AG20443 (cell line): ENCODE measurements at regions not wholly inside any gene's neighbourhood (a gene's known extent, or its start where the extent isn't known, plus 50 kb on each side); places are given as distances from the start of the nearest gene placed in this dataset.
"Not testable (repeated sequence)": the region's sequence is repeated elsewhere in the genome, so short reads cannot be mapped to it uniquely, and the experiment has no call there.

Experiments
- DNase-seq: peaks from one replicate; pipeline ENCODE4 v3.0.0; 2012; ENCODE audit warnings: low spot score, mixed read lengths

DNA sequence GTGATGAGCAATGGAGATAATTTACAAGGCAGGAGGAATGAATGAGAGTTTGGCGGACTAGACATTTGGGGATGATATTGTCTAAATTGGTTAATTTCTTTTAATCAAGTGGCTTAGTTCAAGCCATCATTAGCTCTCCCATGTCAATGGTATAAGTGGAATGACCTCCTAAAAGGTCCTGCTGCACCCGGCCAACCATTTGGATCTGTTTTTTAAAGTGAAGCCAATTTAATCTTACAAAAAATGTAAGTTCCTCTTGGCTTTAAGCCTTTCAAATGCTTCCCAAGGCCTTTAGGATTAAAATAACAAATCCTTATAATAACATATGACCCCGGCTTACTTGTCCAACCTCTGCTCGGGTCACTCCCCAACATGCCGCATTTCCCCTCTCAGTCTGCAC, 484.4 kb upstream of the ADAMTS9 start:
- no peak for DNase-seq

DNA sequence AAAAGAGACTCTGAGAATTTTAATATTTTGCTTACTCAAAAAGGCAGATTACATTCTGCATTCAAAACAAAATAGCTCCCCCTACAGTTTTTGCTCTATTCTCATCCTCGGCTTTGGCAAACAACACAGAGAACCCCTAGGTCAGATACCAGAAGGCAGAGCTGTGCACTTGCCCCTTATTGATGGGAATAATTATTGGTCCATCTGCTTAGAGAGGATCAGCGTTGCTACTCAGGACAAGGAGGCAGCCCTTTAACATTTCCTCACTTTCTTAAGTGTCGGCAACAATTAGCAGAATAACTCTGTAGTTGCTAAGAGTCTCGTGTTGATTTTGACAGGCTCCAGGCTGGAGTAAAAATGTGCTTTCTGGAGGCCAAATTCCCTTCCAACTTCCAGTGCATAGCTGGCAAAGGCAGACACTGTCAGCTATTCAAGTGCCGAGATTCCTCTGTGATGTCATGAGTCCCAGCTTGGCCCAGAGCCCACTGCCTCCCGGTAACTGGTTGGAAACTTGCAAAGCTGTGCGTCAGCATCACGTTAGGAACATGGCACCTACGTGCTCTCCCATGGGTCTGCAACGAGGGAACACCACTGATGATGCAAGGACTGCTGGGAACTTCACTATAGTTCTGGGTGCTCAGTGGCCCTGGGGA, 482.7 kb upstream of the ADAMTS9 start:
- peak; percentile 79 for DNase-seq

DNA sequence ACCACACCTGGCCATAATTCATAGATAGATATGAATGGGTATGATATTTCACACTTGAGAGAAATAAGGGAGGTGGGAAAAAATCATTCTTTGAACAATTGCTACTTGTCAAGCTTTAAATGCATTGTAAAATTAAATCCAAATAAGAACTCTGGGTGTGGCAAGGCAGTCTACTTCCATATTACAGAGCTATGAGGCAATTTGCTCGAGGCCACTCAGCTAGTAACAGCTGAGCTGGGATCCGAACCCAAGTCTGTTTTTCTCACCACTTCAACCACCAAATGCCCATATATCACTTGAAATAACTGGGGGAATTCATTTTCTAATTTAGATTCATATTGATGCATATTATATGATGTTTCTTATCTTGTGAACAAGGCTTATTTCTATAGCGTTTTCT, 482.2 kb upstream of the ADAMTS9 start:
- no peak for DNase-seq

DNA sequence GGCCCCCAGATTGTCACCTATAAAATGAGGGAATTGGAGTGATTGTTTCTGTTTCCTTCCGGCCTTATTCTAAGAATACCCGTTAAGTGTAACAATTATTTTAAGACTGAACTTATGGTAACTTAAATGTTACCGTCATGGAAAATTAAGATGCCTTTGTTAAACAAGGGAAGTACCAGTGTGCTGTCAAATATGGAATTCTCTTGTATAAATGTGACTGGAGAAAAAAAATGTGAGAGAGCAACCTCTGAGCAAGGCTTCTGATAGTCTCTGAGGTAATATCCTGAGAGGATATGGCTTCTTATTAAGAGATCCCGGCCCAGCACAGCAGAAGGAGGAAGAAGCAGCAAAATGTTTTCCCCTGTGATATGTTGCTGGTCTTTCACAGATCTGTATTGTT, 480.7 kb upstream of the ADAMTS9 start:
- DNase-seq = no peak

DNA sequence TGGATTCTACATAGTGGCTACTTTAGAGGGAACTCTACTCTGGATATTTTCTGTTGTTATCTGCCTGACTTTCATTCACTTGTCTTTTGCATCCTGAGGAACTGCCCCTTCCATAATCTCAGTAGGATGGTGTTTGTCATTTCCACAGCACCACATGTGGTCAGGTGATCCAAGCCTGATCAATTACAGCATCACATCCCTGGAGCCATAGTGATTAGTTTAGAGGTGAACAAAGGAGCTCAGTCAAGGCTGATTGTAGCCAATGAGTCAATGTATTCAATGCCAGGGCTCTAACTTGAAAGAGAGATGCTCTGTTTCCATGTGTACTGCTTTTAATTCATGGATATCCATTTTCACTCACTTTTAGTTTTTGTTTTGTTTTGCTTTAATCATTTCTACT, 478.7 kb upstream of the ADAMTS9 start:
- DNase-seq = no peak

DNA sequence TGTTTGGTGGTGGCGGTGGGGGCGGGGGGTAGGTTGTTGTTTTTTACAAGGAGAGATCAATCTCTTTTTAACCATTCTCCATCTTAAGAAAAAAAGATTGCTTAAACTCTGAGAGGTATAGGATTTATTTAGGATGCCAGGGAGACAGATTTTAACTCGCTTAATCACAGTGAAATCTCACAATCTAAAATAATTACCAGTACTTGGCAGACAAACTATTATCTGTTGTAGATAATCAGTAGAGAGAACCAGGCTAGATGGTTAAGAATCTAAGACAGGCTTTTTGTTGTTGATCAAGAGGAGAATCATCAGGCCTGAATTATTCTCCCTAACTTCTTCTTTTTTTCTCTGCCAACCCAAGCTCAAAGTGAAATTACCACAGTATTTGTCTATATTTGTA, 470.2 kb upstream of the ADAMTS9 start:
- DNase-seq = no peak

DNA sequence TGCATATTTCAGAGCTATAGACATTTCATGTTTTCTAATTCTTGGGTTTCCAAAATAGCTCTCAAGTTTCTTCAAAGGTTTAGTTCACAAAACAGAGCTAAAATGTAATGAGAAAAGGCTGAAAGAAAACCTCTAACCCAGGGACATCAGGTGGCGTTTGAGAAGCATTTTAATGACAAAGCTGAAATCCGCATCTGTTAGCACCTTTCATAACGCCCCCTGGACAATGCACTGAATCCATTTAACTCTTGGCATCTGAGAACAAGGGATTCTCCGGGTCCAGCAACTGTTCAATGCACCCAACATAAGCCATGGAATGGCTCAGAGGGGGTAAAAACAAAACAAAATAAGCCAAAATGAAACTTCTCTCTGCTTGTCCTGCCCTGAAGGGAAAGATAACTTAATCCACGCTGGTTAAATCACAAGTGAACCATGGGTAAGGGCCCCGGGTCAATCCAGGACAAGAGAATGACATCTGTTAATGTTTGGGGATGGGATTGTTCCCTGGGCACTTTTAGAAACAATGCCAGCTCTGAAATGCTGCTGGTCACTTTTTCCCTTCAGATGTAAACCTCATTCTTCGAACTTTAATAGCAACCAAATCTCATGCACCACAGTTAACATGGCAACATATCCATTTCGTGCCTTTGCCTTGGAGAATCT, 466.2 kb upstream of the ADAMTS9 start:
- DNase-seq = no peak

DNA sequence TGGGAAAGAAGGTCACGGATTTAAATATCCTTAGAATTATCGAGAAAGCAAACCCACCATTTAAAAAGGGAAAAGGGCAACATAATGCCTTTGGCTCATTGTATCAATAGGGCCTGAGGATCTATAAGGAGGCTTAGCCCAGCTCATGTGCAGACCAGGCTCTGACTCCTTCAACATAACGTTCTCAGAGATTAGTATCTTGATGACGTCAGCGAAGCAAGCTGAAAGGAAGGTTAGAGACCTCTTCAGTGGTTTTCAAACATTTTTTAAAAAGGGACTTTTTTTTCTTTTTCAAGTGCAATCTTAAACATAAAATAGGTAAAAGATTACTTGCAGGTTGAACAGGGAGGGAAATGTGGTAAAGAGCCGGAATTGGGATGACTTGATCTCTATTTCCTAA, 463.9 kb upstream of the ADAMTS9 start:
- no peak for DNase-seq

DNA sequence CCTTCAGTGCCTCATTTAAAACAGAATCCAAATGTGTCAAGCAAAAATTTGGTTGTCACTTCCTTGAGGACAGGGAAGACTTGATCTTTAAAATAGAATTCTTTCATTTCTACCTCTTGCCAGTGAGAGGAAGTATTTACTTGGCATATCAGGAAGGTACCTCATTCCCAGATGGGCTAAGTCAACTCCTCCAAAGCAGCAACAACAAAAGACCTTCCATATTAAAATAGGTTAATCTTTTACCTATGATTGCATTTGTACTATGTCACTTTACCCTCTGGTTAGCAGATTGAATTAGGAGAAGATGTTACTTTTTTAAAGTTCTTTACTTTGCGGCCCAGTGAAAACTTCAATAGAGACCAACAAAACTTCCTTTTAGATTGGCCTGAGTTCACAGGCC, 462.1 kb upstream of the ADAMTS9 start:
- DNase-seq = no peak

DNA sequence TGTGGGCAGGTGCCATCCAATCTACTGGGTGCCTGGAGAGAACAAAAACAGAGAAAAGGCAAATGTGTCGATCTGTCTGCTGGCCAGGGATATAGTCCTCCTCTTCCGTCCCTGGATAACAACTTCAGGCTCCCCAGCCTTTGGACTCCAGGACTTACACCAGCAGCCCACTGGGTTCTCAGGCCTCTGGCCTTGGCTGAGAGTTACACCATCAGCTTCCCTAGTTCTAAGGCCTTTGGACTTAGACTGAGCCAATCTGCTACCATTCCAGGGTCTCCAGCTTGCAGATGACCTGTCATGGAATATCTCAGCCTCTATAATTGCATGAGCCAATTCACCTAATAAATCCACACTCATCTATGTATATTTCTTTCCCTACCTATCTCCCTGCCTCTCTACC, 460.9 kb upstream of the ADAMTS9 start:
- DNase-seq = no peak

DNA sequence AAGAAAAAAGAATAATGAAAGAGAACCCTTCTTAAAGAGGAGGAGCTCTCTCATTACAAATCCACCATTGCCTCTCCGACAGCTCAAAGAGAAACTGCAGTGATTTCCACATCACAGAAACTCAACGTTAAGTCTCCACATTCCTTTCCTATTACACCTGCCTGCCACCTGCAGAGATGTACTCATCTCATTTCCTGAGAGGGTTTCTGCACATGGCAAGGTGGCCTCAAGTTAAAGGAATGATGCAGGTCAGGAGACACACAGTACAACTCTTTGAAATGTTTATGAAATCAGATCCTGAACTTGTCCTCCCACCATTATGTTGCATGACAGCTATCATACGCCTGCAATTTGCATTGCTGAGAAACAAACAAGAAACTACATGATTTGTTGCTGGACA, 458.4 kb upstream of the ADAMTS9 start:
- DNase-seq = no peak

DNA sequence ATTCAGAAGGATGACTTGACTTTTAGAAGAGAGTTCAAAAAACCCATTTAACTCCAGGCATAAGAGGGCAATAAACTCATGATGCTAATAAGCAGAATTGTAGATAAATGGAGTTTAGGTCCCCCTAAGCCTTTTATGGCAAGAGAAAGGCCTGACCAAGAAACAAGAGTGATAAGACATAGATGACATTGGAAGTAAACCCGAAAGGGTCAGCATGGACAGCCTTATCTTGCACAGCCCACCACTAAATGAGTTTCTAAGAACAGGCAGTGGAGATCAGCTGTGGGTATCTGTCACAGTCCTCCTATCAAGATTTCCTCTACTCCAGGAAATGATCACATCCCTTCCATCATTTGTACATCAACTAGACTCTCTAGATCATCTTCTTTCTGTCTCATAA, 457.9 kb upstream of the ADAMTS9 start:
- DNase-seq = no peak

DNA sequence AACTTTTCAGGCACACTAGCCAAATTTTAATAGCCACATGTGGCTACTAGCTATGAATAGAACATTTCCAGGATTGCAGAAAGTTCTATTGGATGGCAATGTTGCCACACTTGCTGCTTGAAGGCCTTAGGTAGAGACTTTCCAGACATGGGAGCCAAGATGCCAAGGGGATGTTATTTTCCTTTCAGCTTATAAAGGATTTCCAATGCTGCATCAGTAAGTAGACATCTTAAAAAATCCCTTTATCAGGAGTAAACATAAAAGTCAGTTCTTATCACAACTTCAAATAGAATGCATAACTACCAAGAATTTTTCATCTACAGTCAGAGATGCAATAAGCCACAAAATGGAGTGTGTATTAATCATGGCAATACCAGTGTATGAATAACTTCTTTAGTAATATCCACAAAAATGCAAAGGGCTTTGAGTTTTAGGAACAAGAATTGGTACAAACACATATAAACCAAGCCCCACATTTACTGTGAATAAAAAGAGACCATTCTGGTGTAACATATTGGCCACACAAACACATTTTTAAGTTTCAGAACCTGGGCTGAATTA, 457.1 kb upstream of the ADAMTS9 start:
- peak; percentile 32 for DNase-seq

DNA sequence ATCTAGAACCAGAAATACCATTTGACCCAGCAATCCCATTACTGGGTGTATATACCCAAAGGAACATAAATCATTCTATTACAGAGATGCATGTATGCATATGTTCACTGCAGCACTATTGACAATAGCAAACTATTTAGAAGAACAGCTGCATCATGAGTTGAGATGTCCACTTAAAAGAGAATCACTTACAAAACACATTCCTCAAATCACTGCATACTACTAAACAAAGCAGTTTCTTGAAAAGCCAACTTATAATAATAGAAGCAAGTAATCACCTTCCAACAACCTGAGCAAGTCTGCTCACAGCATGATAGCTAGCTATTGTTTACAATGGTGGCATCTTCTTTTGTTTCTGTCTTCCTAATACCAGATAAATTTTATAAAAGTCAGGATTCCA, 454.7 kb upstream of the ADAMTS9 start:
- DNase-seq = no peak

DNA sequence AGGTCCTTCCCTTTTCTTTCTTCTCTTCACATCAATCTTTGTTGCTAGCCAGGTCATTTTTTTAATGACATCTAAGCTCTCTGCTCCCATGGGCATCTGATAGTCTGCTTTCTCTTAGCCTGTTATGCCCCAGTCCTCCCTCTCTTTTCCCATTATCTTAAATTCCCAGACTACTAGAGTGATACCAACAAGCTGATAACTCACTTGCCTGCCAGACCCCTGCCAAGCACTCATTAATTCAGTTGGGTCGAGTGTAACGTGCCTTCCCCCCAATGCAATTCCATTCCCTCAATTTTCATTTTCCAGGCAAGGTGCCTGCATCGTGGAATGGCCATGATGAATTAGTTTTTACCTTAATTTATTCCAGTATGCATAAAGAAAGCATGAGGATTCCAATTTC, 450.8 kb upstream of the ADAMTS9 start:
- DNase-seq = no peak

DNA sequence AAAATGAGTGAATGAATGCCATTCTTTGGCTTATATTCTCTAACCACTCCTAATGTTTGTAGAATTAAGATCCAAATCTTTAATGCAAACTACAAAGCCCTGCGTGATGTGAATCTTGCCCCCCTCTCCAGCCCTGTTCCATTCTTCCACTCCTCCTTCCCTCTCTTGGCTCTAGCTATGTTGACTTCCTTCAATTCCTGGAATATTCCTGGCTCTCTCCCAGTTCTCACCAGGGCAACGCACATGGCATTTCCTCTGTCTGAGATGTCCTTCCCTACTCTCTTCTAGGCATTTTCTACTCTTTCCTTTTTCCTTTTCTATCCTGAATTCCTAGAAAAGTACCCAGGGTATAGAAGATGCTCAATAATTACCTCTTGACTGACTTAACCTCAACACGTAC, 446.0 kb upstream of the ADAMTS9 start:
- not testable (repeated sequence) for DNase-seq

DNA sequence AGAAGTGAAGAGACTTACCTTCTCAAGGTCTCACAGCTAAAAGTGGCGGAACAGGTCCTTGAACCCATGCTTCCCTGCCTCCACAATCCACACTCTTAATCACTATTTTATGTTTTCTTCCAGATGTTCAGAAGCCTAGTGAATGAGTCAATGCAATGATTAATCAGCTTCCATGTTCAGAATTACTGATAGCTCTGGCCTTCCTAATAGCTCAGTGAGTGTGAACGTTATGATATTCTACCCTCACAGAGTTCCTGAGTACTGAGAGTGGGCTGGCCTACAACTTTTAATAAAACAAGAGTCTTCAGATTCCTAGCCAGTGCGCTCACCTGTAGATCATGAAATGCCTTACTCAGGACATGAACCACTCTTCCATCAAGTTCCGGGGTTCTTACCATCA, 443.0 kb upstream of the ADAMTS9 start:
- DNase-seq = no peak

DNA sequence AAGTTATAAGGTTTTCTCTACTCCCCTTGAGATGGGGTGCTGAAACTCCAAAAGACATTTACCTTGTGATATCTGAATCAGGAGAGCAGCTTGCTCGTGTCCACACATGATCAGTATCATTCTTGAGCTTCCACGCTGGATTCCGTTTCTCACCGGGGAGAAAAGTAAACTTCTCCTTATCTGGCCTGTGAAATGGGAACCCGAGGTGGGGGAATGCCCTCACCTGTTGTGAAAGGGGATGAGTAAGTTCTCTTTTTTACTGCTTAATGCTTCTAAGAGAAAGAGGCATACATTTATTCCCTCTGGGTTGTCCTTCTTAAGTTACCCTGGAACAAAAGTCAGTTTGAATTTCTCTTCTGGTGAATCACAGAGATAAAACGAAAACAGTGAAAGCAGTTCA, 440.5 kb upstream of the ADAMTS9 start:
- DNase-seq = no peak

DNA sequence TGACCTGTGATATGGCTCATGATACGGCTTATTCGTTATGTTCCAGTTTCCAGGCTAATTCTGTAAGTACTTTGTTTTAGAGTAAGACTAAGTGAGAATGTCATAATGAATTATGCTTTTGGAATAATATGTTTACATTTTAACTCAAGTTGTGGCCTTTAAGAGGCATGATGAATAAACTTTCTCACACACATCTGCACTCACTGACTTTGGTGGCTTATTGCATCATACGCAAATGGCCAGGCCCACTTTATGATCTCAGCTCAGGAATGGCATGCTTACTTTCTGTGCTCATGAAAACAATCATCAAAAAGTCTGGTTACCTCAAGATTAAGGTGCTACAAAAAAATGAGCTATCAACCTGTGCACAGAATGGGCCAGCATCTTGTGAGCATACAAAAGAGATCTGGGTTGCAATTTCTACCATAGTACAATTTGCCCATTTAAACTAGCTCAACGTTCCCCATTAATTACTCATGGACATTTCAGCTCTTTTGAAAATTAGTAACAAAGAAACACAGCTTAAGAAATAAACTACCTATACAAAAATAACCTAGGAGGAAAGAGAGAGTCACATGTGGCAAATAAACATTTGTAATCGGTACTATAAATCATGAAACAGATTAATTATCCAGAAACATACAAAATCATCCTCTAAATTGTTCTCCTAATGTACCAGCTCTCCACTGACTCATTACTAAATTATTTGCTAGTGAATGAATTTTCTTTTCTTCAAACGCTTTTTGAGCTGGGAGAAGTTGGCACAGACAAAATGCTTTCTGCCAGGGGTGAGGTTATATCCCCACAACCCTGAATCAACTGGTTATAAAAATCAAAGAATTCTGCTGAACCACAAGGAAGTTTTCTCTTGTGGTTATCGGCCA, 439.0 kb upstream of the ADAMTS9 start:
- DNase-seq = peak; percentile 57

DNA sequence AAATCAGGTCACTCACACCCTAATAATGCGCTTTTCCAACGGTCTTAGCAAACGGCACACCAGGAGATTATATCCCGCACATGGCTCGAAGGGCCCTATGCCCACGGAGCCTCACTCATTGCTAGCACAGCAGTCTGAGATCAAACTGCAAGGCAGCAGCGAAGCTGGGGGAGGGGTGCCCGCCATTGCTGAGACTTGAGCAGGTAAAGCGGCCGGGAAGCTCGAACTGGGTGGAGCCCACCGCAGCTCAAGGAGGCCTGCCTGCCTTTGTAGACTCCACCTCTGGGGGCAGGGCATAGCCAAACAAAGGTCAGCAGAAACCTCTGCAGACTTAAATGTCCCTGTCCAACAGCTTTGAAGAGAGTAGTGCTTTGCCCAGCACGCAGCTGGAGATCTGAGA, 432.4 kb upstream of the ADAMTS9 start:
- DNase-seq = not testable (repeated sequence)

DNA sequence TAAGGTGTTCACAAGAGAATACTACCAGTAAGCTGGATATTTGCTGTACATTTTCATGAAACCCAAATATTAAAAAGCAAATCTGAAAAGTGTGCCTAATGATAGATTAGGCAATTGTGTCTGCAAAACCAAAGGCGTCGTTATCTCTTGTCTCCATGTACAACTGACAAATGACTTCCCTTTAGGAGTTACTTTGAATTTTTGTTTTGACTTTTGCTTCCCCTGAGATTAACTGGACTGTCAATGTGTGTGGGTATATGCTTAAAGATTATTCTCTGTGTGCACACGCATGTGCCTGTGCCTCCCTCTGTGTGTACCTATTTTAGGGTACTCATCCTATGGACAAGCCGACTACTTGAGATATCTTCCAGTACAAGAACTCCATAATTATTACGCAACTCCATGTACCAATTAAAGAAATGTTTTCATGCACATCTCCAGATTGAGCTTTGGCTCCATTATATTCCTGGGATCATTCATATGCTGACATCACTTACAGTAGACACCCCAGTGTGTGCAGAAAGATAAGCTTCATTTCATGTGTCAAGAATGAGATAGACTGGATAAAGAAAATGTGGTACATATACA, 431.2 kb upstream of the ADAMTS9 start:
- DNase-seq = no peak

DNA sequence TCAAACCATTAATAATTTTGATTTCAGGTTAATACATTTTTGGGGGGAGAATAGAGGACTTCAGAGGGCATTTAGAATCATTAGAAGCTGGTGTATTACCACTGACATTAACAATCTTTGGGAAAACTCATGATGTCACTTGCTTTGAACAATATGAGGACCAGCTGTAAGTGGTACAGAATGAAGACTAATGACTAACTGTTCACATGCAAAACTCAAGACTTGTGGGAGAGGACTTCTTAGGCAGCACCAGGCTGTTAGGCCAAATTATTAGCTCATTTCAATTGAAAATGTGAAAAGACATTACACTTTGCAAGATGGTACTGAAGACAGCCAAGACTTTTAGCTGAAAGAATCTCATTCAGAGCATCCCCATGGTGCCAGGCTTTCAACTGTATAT, 426.2 kb upstream of the ADAMTS9 start:
- no peak for DNase-seq
